BLaER1 (cell line): ENCODE measurements at regions not wholly inside any gene's neighbourhood (a gene's known extent, or its start where the extent isn't known, plus 50 kb on each side); places are given as distances from the start of the nearest gene placed in this dataset.

Source experiments
- H3K27ac ChIP-seq: shearing (Covaris generic); formaldehyde crosslinking; 2 replicates; pipeline ENCODE4 v1.8.1; 2022
- H3K27me3 ChIP-seq: shearing (Covaris generic); formaldehyde crosslinking; 2 replicates; pipeline ENCODE4 v1.8.1; 2022
- H3K36me3 ChIP-seq: shearing (Covaris generic); formaldehyde crosslinking; 2 replicates; pipeline ENCODE4 v1.8.1; 2022
- H3K4me1 ChIP-seq: shearing (Covaris generic); formaldehyde crosslinking; 2 replicates; pipeline ENCODE4 v1.8.1; 2022
- H3K4me2 ChIP-seq: shearing (Covaris generic); formaldehyde crosslinking; 2 replicates; pipeline ENCODE4 v1.8.1; 2022
- H3K4me3 ChIP-seq: shearing (Covaris generic); formaldehyde crosslinking; 2 replicates; pipeline ENCODE4 v1.8.1; 2022
- H3K9ac ChIP-seq: shearing (Covaris generic); formaldehyde crosslinking; 2 replicates; pipeline ENCODE4 v1.8.1; 2022
- H3K9me3 ChIP-seq: shearing (Covaris generic); formaldehyde crosslinking; 2 replicates; pipeline ENCODE4 v1.8.1; 2022
- H4K20me1 ChIP-seq: shearing (Covaris generic); formaldehyde crosslinking; 2 replicates; pipeline ENCODE4 v1.8.1; 2022
- Cebpa-rat ChIP-seq: shearing (Covaris generic); IDR thresholded peaks from 2 replicates; pipeline ENCODE4 v1.8.1; 2022

GRCh38 chr5:97778451-97778850 is 595.4 kb upstream of the RIOK2 start:
- no peak for TF ChIP-seq Cebpa-rat
- H3K9me3 ChIP-seq, result no peaks in the 10 kb centered on the region; the same call in 1 of the 2 replicates
- H4K20me1 ChIP-seq, result no peaks in the 10 kb centered on the region
- no peak overlapping the region for H3K4me2 ChIP-seq
- no peak overlapping the region for H3K27ac ChIP-seq
- no peaks in the 10 kb centered on the region for H3K27me3 ChIP-seq
- H3K36me3 ChIP-seq, result no peaks in the 10 kb centered on the region
- no peaks in the 10 kb centered on the region for H3K4me1 ChIP-seq
- H3K4me3 ChIP-seq, result no peak overlapping the region
- H3K9ac ChIP-seq, result no peak overlapping the region

GRCh38 chr5:97788369-97788768 is 605.3 kb upstream of the RIOK2 start:
- H3K27ac ChIP-seq, result no peak overlapping the region
- no peak overlapping the region for H3K4me2 ChIP-seq
- no peaks in the 10 kb centered on the region for H4K20me1 ChIP-seq
- no peak overlapping the region for H3K4me3 ChIP-seq
- no peaks in the 10 kb centered on the region for H3K36me3 ChIP-seq
- H3K9me3 ChIP-seq, result no peaks in the 10 kb centered on the region
- no peak overlapping the region for H3K9ac ChIP-seq
- H3K27me3 ChIP-seq, result no peaks in the 10 kb centered on the region
- TF ChIP-seq Cebpa-rat, result no peak
- H3K4me1 ChIP-seq, result no peaks in the 10 kb centered on the region

- Histone ChIP-seq H3K4me1 (no peaks in the 10 kb centered on the region), H3K27ac (no peak overlapping the region), H3K4me3 (no peak overlapping the region), H3K9me3 (peaks cover 12% of the 10 kb centered on the region), H3K9ac (no peak overlapping the region), H3K4me2 (no peak overlapping the region), H3K36me3 (no peaks in the 10 kb centered on the region), H3K27me3 (no peaks in the 10 kb centered on the region), H4K20me1 (no peaks in the 10 kb centered on the region)
- no peak for TF ChIP-seq Cebpa-rat
These were observed 615.0 kb upstream of the RIOK2 start for GRCh38 chr5:97797994-97798451.

GRCh38 chr5:97801461-97801860 is 618.4 kb upstream of the RIOK2 start:
- H3K9ac ChIP-seq, result no peak overlapping the region
- H3K4me1 ChIP-seq, result no peaks in the 10 kb centered on the region
- H4K20me1 ChIP-seq, result no peaks in the 10 kb centered on the region
- no peak overlapping the region for H3K4me2 ChIP-seq
- H3K9me3 ChIP-seq, result peaks cover 28% of the 10 kb centered on the region
- H3K27me3 ChIP-seq, result no peaks in the 10 kb centered on the region
- H3K4me3 ChIP-seq, result no peak overlapping the region
- no peak for TF ChIP-seq Cebpa-rat
- no peak overlapping the region for H3K27ac ChIP-seq
- no peaks in the 10 kb centered on the region for H3K36me3 ChIP-seq

- Histone ChIP-seq H3K9ac (no peak overlapping the region), H3K27me3 (no peaks in the 10 kb centered on the region), H3K27ac (no peak overlapping the region), H3K9me3 (no peaks in the 10 kb centered on the region), H3K4me1 (no peaks in the 10 kb centered on the region), H3K4me2 (no peak overlapping the region), H3K4me3 (no peak overlapping the region), H4K20me1 (no peaks in the 10 kb centered on the region), H3K36me3 (no peaks in the 10 kb centered on the region)
- TF ChIP-seq Cebpa-rat, result no peak
These were observed 637.1 kb upstream of the RIOK2 start for GRCh38 chr5:97820138-97820537.

- no peaks in the 10 kb centered on the region for H4K20me1 ChIP-seq
- H3K9ac ChIP-seq, result no peak overlapping the region
- no peak for TF ChIP-seq Cebpa-rat
- H3K27ac ChIP-seq, result no peak overlapping the region
- no peaks in the 10 kb centered on the region for H3K9me3 ChIP-seq
- no peaks in the 10 kb centered on the region for H3K36me3 ChIP-seq
- no peaks in the 10 kb centered on the region for H3K27me3 ChIP-seq
- no peak overlapping the region for H3K4me3 ChIP-seq
- no peak overlapping the region for H3K4me2 ChIP-seq
- no peaks in the 10 kb centered on the region for H3K4me1 ChIP-seq
These were observed 649.7 kb upstream of the RIOK2 start for GRCh38 chr5:97832645-97833296.

- no peaks in the 10 kb centered on the region for H3K27me3 ChIP-seq
These were observed 651.5 kb upstream of the RIOK2 start for GRCh38 chr5:97834561-97834960.

GRCh38 chr5:97835112-97835511 is 652.1 kb upstream of the RIOK2 start:
- H3K27me3 ChIP-seq, result no peaks in the 10 kb centered on the region
- no peak for TF ChIP-seq Cebpa-rat

More at GRCh38 chr5:97834561-97834960, 651.5 kb upstream of the RIOK2 start:
- Histone ChIP-seq H3K9ac (no peak overlapping the region), H3K36me3 (no peaks in the 10 kb centered on the region), H3K9me3 (no peaks in the 10 kb centered on the region), H4K20me1 (no peaks in the 10 kb centered on the region), H3K27ac (no peak overlapping the region), H3K4me1 (no peaks in the 10 kb centered on the region), H3K4me2 (no peak overlapping the region), H3K4me3 (no peak overlapping the region)
- no peak for TF ChIP-seq Cebpa-rat

GRCh38 chr5:97836816-97837215 is 653.8 kb upstream of the RIOK2 start:
- H3K4me1 ChIP-seq, result no peaks in the 10 kb centered on the region
- no peak overlapping the region for H3K4me2 ChIP-seq
- H3K9ac ChIP-seq, result no peak overlapping the region
- no peak overlapping the region for H3K27ac ChIP-seq
- no peaks in the 10 kb centered on the region for H4K20me1 ChIP-seq
- H3K9me3 ChIP-seq, result no peaks in the 10 kb centered on the region
- H3K27me3 ChIP-seq, result no peaks in the 10 kb centered on the region
- no peak overlapping the region for H3K4me3 ChIP-seq
- H3K36me3 ChIP-seq, result no peaks in the 10 kb centered on the region
- no peak for TF ChIP-seq Cebpa-rat

More at GRCh38 chr5:97835112-97835511, 652.1 kb upstream of the RIOK2 start:
- H3K9me3 ChIP-seq, result no peaks in the 10 kb centered on the region
- no peaks in the 10 kb centered on the region for H3K4me1 ChIP-seq
- H3K9ac ChIP-seq, result no peak overlapping the region
- no peaks in the 10 kb centered on the region for H3K36me3 ChIP-seq
- H3K4me3 ChIP-seq, result no peak overlapping the region
- no peak overlapping the region for H3K27ac ChIP-seq
- no peaks in the 10 kb centered on the region for H4K20me1 ChIP-seq
- no peak overlapping the region for H3K4me2 ChIP-seq

- H3K27ac ChIP-seq, result no peak overlapping the region
These were observed 655.2 kb upstream of the RIOK2 start for GRCh38 chr5:97838214-97838613.

More at GRCh38 chr5:97838214-97838613, 655.2 kb upstream of the RIOK2 start:
- Histone ChIP-seq H3K9me3 (no peaks in the 10 kb centered on the region), H3K4me2 (no peak overlapping the region), H3K27me3 (no peaks in the 10 kb centered on the region), H4K20me1 (no peaks in the 10 kb centered on the region), H3K36me3 (no peaks in the 10 kb centered on the region), H3K9ac (no peak overlapping the region), H3K4me3 (no peak overlapping the region), H3K4me1 (no peaks in the 10 kb centered on the region)
- TF ChIP-seq Cebpa-rat, result no peak
